Lung (tissue), 11 donors: ENCODE measurements at regions not wholly inside any gene's neighbourhood (a gene's known extent, or its start where the extent isn't known, plus 50 kb on each side); places are given as distances from the start of the nearest gene placed in this dataset.

Source experiments
- ATAC-seq: fragments of 200-7000 bp; cut with Tn5 transposase; one replicate; pipeline ENCODE4 v1.9.1; 2020; ENCODE audit warnings: moderate number of reproducible peaks; ENCODE audit not compliant: insufficient read depth, low FRiP score
- DNase-seq, 3 donors: peaks; one replicate each; pipeline ENCODE4 v3.0.0-alpha.2; 2013 to 2017
- H3K27ac ChIP-seq, 2 donors: one replicate each; pipeline ENCODE4 v1.5.1; 2013; ENCODE audit warnings: mild to moderate bottlenecking in 2 of 2, moderate library complexity in 2 of 2, control low read depth in 1 of 2, inconsistent platforms in 1 of 2, low read depth in 1 of 2, low read length in 1 of 2
- H3K27me3 ChIP-seq, 3 donors: one replicate each; pipeline ENCODE4 v1.5.1; 2013; ENCODE audit warnings: low read length in 2 of 3; ENCODE audit not compliant: control insufficient read depth in 3 of 3, insufficient read depth in 3 of 3
- H3K36me3 ChIP-seq, 4 donors: one replicate each; pipeline ENCODE4 v1.5.1; 2013; ENCODE audit warnings: low read length in 4 of 4, mild to moderate bottlenecking in 1 of 4, moderate library complexity in 1 of 4; ENCODE audit not compliant: control insufficient read depth in 4 of 4, insufficient read depth in 4 of 4
- H3K4me1 ChIP-seq, 5 donors: one replicate each; pipeline ENCODE4 v1.5.1; 2013; ENCODE audit warnings: low read length in 5 of 5, mild to moderate bottlenecking in 2 of 5, moderate library complexity in 1 of 5; ENCODE audit not compliant: control insufficient read depth in 5 of 5, insufficient read depth in 5 of 5
- H3K4me3 ChIP-seq: one replicate; pipeline ENCODE4 v1.5.1; 2013; ENCODE audit warnings: mild to moderate bottlenecking, control low read depth, moderate library complexity
- H3K9ac ChIP-seq, 2 donors: one replicate each; pipeline ENCODE4 v1.5.1; 2013; ENCODE audit warnings: low read length in 2 of 2, control low read depth in 1 of 2; ENCODE audit not compliant: insufficient read depth in 1 of 2
- H3K9me3 ChIP-seq, 4 donors: one replicate each; pipeline ENCODE4 v1.5.1; 2013; ENCODE audit warnings: low read length in 3 of 4, mild to moderate bottlenecking in 1 of 4, moderate library complexity in 1 of 4; ENCODE audit not compliant: control insufficient read depth in 4 of 4, insufficient read depth in 3 of 4
- CTCF ChIP-seq: IDR thresholded peaks from 2 replicates; pipeline ENCODE4 v1.5.1; 2012; ENCODE audit warnings: mild to moderate bottlenecking; ENCODE audit errors: control extremely low read depth, extremely low read depth
- WGBS, 2 donors: extraction: QIAGEN DNeasy Blood & Tissue Kit; methylation state at CpG; one replicate each; pipeline ENCODE4 v1.1.7; 2013; 5-methylcytosine and 5-hydroxymethylcytosine counted together
- donor health status: control.
- donor health status: control.
- donor health status: Bipolar disorder and iron deficiency.
- donor health status: healthy.
- donor health status: DM: yes; HTN: yes; CAD: no.

- Histone ChIP-seq H3K27me3 (no peaks in the 10 kb centered on the region), H3K36me3 (no peaks in the 10 kb centered on the region), H3K9me3 (peaks cover 0 to 7% (median 3%) of the 10 kb centered on the region in 4 donors), H3K27ac (no peak overlapping the region), H3K4me1 (peaks cover 0 to 1% (median 0%) of the 10 kb centered on the region in 5 donors), H3K9ac (no peak overlapping the region), H3K4me3 (no peak overlapping the region)
- ATAC-seq = no peak
- WGBS, 2 donors = 93 to 99% methylated on average over 3 of the region's 3 CpGs
- DNase-seq = no peak
- no peak for TF ChIP-seq CTCF
Measured at GRCh38 chr10:16182688-16183087, 254.1 kb upstream of the PTER start.

GRCh38 chr10:16184096-16184597 is 252.7 kb upstream of the PTER start:
- H3K9me3 ChIP-seq = peaks cover 0 to 5% (median 1%) of the 10 kb centered on the region in 4 donors
- no peak overlapping the region for H3K4me3 ChIP-seq
- ATAC-seq (no peak), DNase-seq (no peak)
- no peak overlapping the region for H3K27ac ChIP-seq
- no peaks in the 10 kb centered on the region for H3K27me3 ChIP-seq
- TF ChIP-seq CTCF = no peak
- 78 to 81% methylated on average over 3 of the region's 3 CpGs for WGBS, 2 donors
- no peaks in the 10 kb centered on the region for H3K36me3 ChIP-seq
- H3K4me1 ChIP-seq = peaks cover 0 to 1% (median 0%) of the 10 kb centered on the region in 5 donors
- no peak overlapping the region for H3K9ac ChIP-seq

- DNase-seq = no peak
- no peak for ATAC-seq
- WGBS, 2 donors = 75 to 82% methylated on average over 2 of the region's 2 CpGs
- TF ChIP-seq CTCF = no peak
- H3K9me3 ChIP-seq = peaks cover 0 to 5% (median 1%) of the 10 kb centered on the region in 4 donors
- peaks cover 0 to 1% (median 0%) of the 10 kb centered on the region in 5 donors for H3K4me1 ChIP-seq
- H3K27ac ChIP-seq = no peak overlapping the region
- H3K27me3 ChIP-seq = no peaks in the 10 kb centered on the region
- H3K4me3 ChIP-seq = no peak overlapping the region
- no peaks in the 10 kb centered on the region for H3K36me3 ChIP-seq
- no peak overlapping the region for H3K9ac ChIP-seq
Measured at GRCh38 chr10:16184906-16185305, 251.9 kb upstream of the PTER start.

- ATAC-seq (no peak), DNase-seq (no peak)
- Histone ChIP-seq H3K36me3 (no peaks in the 10 kb centered on the region), H3K4me1 (peaks cover 0 to 1% (median 0%) of the 10 kb centered on the region in 5 donors), H3K9me3 (peaks cover 0 to 8% (median 1%) of the 10 kb centered on the region in 4 donors), H3K9ac (no peak overlapping the region), H3K27me3 (no peaks in the 10 kb centered on the region), H3K4me3 (no peak overlapping the region), H3K27ac (no peak overlapping the region)
- no peak for TF ChIP-seq CTCF
- 85 to 86% methylated on average over 3 of the region's 3 CpGs for WGBS, 2 donors
Measured at GRCh38 chr10:16186564-16186963, 250.2 kb upstream of the PTER start.
